HCT116 (cell line): ENCODE measurements at regions not wholly inside any gene's neighbourhood (a gene's known extent, or its start where the extent isn't known, plus 50 kb on each side); places are given as distances from the start of the nearest gene placed in this dataset.

Experiments used
- CBX3 ChIP-seq: IDR thresholded peaks from 2 replicates; pipeline ENCODE4 v1.6.1; 2012; ENCODE audit warnings: low read depth
- EGR1 ChIP-seq: IDR thresholded peaks from 2 replicates; pipeline ENCODE4 v1.6.1; 2012; ENCODE audit warnings: low read depth
- EZH2 ChIP-seq: fragments of 200-600 bp; sonication (generic); IDR thresholded peaks from 2 replicates; pipeline ENCODE4 v1.6.1; 2017; ENCODE audit warnings: antibody characterized with exemption, mixed run types
- EZH2phosphoT487 ChIP-seq: fragments of 200-600 bp; IDR thresholded peaks from 2 replicates; pipeline ENCODE4 v1.6.1; 2018; ENCODE audit warnings: antibody characterized with exemption, borderline replicate concordance
- POLR2A ChIP-seq: IDR thresholded peaks from 2 replicates; pipeline ENCODE4 v1.7.0; 2011; ENCODE audit warnings: borderline replicate concordance; ENCODE audit not compliant: insufficient read depth, insufficient read length; ENCODE audit errors: extremely low read depth
- POLR2AphosphoS5 ChIP-seq: IDR thresholded peaks from 2 replicates; pipeline ENCODE4 v1.6.1; 2011; ENCODE audit warnings: mild to moderate bottlenecking, low read depth, low read length, moderate library complexity
- RAD21 ChIP-seq: IDR thresholded peaks from 2 replicates; pipeline ENCODE4 v1.6.1; 2012; ENCODE audit warnings: low read depth, mild to moderate bottlenecking
- SIN3A ChIP-seq: IDR thresholded peaks from 2 replicates; pipeline ENCODE4 v1.6.1; 2012; ENCODE audit warnings: low read depth
- YY1 ChIP-seq: IDR thresholded peaks from 2 replicates; pipeline ENCODE4 v1.6.1; 2011; ENCODE audit warnings: low read length, low read depth, moderate library complexity, mild to moderate bottlenecking; ENCODE audit not compliant: insufficient replicate concordance; ENCODE audit errors: extremely low read depth
- ZBTB33 ChIP-seq: IDR thresholded peaks from 2 replicates; pipeline ENCODE4 v1.6.1; 2011; ENCODE audit warnings: mild to moderate bottlenecking, low read length, moderate library complexity; ENCODE audit not compliant: insufficient replicate concordance; ENCODE audit errors: extremely low read depth
- ZNF274 ChIP-seq: fragments of 200-500 bp; sonication (Bioruptor generic); IDR thresholded peaks from 2 replicates; pipeline ENCODE4 v1.6.1; 2014; ENCODE audit warnings: mild to moderate bottlenecking, low read depth, low read length, inconsistent platforms
- TF ChIP-seq, protein P1 (sequence below), 3 experiments: fragments of 200-600 bp in 1 of 3; sonication (generic) in 1 of 3; IDR thresholded peaks in 2 of 3; conservative IDR thresholded peaks in 1 of 3; 2 replicates each; pipeline ENCODE4 v1.5.1; 2012 to 2017; ENCODE audit warnings: low read depth in 2 of 3, low read length in 2 of 3, antibody characterized with exemption in 1 of 3, borderline replicate concordance in 1 of 3, control low read depth in 1 of 3, mild to moderate bottlenecking in 1 of 3, mixed read lengths in 1 of 3, mixed run types in 1 of 3, moderate library complexity in 1 of 3; ENCODE audit not compliant: insufficient read depth in 1 of 3
- TF ChIP-seq, protein P2 (sequence below): IDR thresholded peaks from 2 replicates; pipeline ENCODE4 v1.6.1; 2012; ENCODE audit warnings: low read depth

GRCh38 chr4:130186931-130187330, 1091.0 kb downstream of the C4orf33 start:
- no peak for TF ChIP-seq POLR2A
- TF ChIP-seq, protein P1, sequence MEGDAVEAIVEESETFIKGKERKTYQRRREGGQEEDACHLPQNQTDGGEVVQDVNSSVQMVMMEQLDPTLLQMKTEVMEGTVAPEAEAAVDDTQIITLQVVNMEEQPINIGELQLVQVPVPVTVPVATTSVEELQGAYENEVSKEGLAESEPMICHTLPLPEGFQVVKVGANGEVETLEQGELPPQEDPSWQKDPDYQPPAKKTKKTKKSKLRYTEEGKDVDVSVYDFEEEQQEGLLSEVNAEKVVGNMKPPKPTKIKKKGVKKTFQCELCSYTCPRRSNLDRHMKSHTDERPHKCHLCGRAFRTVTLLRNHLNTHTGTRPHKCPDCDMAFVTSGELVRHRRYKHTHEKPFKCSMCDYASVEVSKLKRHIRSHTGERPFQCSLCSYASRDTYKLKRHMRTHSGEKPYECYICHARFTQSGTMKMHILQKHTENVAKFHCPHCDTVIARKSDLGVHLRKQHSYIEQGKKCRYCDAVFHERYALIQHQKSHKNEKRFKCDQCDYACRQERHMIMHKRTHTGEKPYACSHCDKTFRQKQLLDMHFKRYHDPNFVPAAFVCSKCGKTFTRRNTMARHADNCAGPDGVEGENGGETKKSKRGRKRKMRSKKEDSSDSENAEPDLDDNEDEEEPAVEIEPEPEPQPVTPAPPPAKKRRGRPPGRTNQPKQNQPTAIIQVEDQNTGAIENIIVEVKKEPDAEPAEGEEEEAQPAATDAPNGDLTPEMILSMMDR (IDR thresholded peaks at IDR 0.05 in 2 of 3, conservative IDR thresholded peaks at IDR 0.05 in 1 of 3; ENCODE audit: borderline replicate concordance in 1 of 3, insufficient read depth in 1 of 3, low read depth in 2 of 3, low read length in 2 of 3): no peak
- no peak for TF ChIP-seq POLR2AphosphoS5
- TF ChIP-seq SIN3A: no peak
- no peak for TF ChIP-seq RAD21
- TF ChIP-seq ZBTB33: no peak
- no peak for TF ChIP-seq CBX3
- TF ChIP-seq EZH2: no peak
- no peak for TF ChIP-seq EGR1
- TF ChIP-seq YY1: no peak
- no peak for TF ChIP-seq ZNF274
- TF ChIP-seq, protein P2, sequence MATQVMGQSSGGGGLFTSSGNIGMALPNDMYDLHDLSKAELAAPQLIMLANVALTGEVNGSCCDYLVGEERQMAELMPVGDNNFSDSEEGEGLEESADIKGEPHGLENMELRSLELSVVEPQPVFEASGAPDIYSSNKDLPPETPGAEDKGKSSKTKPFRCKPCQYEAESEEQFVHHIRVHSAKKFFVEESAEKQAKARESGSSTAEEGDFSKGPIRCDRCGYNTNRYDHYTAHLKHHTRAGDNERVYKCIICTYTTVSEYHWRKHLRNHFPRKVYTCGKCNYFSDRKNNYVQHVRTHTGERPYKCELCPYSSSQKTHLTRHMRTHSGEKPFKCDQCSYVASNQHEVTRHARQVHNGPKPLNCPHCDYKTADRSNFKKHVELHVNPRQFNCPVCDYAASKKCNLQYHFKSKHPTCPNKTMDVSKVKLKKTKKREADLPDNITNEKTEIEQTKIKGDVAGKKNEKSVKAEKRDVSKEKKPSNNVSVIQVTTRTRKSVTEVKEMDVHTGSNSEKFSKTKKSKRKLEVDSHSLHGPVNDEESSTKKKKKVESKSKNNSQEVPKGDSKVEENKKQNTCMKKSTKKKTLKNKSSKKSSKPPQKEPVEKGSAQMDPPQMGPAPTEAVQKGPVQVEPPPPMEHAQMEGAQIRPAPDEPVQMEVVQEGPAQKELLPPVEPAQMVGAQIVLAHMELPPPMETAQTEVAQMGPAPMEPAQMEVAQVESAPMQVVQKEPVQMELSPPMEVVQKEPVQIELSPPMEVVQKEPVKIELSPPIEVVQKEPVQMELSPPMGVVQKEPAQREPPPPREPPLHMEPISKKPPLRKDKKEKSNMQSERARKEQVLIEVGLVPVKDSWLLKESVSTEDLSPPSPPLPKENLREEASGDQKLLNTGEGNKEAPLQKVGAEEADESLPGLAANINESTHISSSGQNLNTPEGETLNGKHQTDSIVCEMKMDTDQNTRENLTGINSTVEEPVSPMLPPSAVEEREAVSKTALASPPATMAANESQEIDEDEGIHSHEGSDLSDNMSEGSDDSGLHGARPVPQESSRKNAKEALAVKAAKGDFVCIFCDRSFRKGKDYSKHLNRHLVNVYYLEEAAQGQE: no peak
- TF ChIP-seq EZH2phosphoT487: no peak
